OCI-LY7 (cell line): ENCODE measurements at regions not wholly inside any gene's neighbourhood (a gene's known extent, or its start where the extent isn't known, plus 50 kb on each side); places are given as distances from the start of the nearest gene placed in this dataset.
"Not testable (repeated sequence)": the region's sequence is repeated elsewhere in the genome, so short reads cannot be mapped to it uniquely, and the experiment has no call there.

Experiments
- BruUV-seq: library from RNA; stranded (reverse); fragments of 400-500 nt; replicated peaks from 2 replicates; lab custom pipeline; 2021; lab: Mats Ljungman, UMichigan
- CTCF ChIA-PET: fragments of 300-600 bp; sonication (Branson Sonifier 250); formaldehyde crosslinking; loops from one replicate; lab custom pipeline; 2022; ENCODE audit warnings: antibody characterized with exemption; ENCODE audit not compliant: unreplicated experiment; lab: Charles Lee
- POLR2A ChIA-PET: fragments of 300-600 bp; sonication (Branson Sonifier 250); formaldehyde crosslinking; loops from one replicate; lab custom pipeline; 2022; ENCODE audit warnings: antibody characterized with exemption; lab: Charles Lee
- DNase-seq: peaks from one replicate; pipeline ENCODE4 v3.0.0-alpha.2; 2015; ENCODE audit warnings: low spot score
- H2AFZ ChIP-seq: fragments of 200-600 bp; sonication (generic), shearing (Covaris generic); 2 replicates; pipeline ENCODE4 v1.6.1; 2014; ENCODE audit warnings: mild to moderate bottlenecking, antibody characterized with exemption, low read length, moderate library complexity
- H3K27ac ChIP-seq: fragments of 200-600 bp; sonication (generic); 2 replicates; pipeline ENCODE4 v1.5.1; 2014; ENCODE audit warnings: mixed run types, low read depth, mild to moderate bottlenecking, moderate library complexity, low read length, inconsistent platforms; ENCODE audit not compliant: poor library complexity, severe bottlenecking
- H3K36me3 ChIP-seq: fragments of 200-600 bp; sonication (generic); 2 replicates; pipeline ENCODE4 v1.6.1; 2014; ENCODE audit warnings: mild to moderate bottlenecking, antibody characterized with exemption, low read length, moderate library complexity, mixed read lengths; ENCODE audit not compliant: insufficient read depth
- H3K4me1 ChIP-seq: fragments of 200-600 bp; sonication (generic); 2 replicates; pipeline ENCODE4 v1.5.1; 2014; ENCODE audit warnings: mild to moderate bottlenecking, low read length; ENCODE audit not compliant: insufficient read depth, poor library complexity, severe bottlenecking
- H3K4me2 ChIP-seq: fragments of 200-600 bp; sonication (generic); 2 replicates; pipeline ENCODE4 v1.6.1; 2014; ENCODE audit warnings: mild to moderate bottlenecking, low read length
- H3K4me3 ChIP-seq: fragments of 200-600 bp; sonication (generic); 2 replicates; pipeline ENCODE4 v1.5.1; 2014; ENCODE audit warnings: mild to moderate bottlenecking, low read depth, low read length; ENCODE audit not compliant: poor library complexity, severe bottlenecking
- H3K79me2 ChIP-seq: fragments of 200-600 bp; sonication (generic); 2 replicates; pipeline ENCODE4 v1.6.1; 2016; ENCODE audit warnings: low read depth, mild to moderate bottlenecking, low read length, moderate library complexity, mixed read lengths; ENCODE audit not compliant: insufficient read depth
- H3K9me2 ChIP-seq: fragments of 200-600 bp; sonication (generic); 2 replicates; pipeline ENCODE4 v1.6.1; 2016; ENCODE audit warnings: mild to moderate bottlenecking, low read length, mixed read lengths; ENCODE audit not compliant: insufficient read depth
- H3K9me3 ChIP-seq: fragments of 200-600 bp; sonication (generic); 2 replicates; pipeline ENCODE4 v1.6.1; 2014; ENCODE audit warnings: mild to moderate bottlenecking, mixed run types, low read length, mixed read lengths
- H4K20me1 ChIP-seq: fragments of 200-600 bp; sonication (generic); 2 replicates; pipeline ENCODE4 v1.6.1; 2014; ENCODE audit warnings: mild to moderate bottlenecking, antibody characterized with exemption, low read length, moderate library complexity, mixed read lengths; ENCODE audit not compliant: insufficient read depth
- CTCF ChIP-seq: fragments of 200-600 bp; sonication (generic); conservative IDR thresholded peaks from 2 replicates; pipeline ENCODE4 v1.5.1; 2014; ENCODE audit warnings: mild to moderate bottlenecking, antibody characterized with exemption, low read length, moderate library complexity, mixed read lengths
- EZH2phosphoT487 ChIP-seq: fragments of 200-600 bp; sonication (generic); IDR thresholded peaks from 2 replicates; pipeline ENCODE4 v1.6.1; 2018; ENCODE audit warnings: low read depth, borderline replicate concordance, mild to moderate bottlenecking, mixed run types, antibody characterized with exemption, low read length, moderate library complexity, mixed read lengths
- intact Hi-C: fragments of 100-400 bp; cut with micrococcal nuclease; formaldehyde crosslinking; loops from one replicate; pipeline ENCODE4 v1.10.0; 2022; ENCODE audit not compliant: unreplicated experiment

DNA sequence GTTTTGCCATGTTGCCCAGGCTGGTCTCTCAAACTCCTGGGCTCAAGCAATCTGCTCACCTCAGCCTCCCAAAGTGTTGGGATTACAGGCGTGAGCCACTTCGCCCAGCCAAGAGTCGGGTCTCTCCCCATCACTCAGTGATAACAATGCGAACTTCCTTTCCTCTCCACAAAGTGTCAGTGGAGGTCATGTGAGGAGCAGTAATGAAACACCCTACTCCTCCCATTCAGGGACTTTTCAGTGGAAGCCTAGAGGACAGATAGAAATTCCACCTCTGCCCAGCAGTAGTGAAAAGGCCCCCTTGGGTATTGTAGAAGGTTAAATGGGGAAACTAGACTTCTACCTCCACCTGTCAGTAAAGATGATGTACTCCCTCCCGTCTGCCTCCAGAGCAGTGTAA is 141.9 kb upstream of the STK26 start:
- ChIA-PET CTCF (no interaction called here), POLR2A (no interaction called here)
- BruUV-seq, result no TSS peak
- DNase-seq, result no peak
- intact Hi-C loops, result no loop called here
- Histone ChIP-seq H3K9me2 (no peaks in the 10 kb centered on the region), H3K4me2 (no peak overlapping the region), H3K4me3 (no peak overlapping the region), H3K36me3 (no peaks in the 10 kb centered on the region), H4K20me1 (no peaks in the 10 kb centered on the region), H3K9me3 (no peaks in the 10 kb centered on the region), H2AFZ (no peak overlapping the region), H3K79me2 (no peaks in the 10 kb centered on the region), H3K4me1 (no peaks in the 10 kb centered on the region), H3K27ac (no peak overlapping the region)
- TF ChIP-seq CTCF (no peak), EZH2phosphoT487 (no peak)

GRCh38 chrX:131885042-131885441 is 138.1 kb upstream of the STK26 start:
- H3K4me3 ChIP-seq, DNase-seq, H3K4me2 ChIP-seq, POLR2A ChIA-PET, intact Hi-C loops, H2AFZ ChIP-seq, H3K9me2 ChIP-seq, H3K9me3 ChIP-seq, CTCF ChIA-PET, BruUV-seq, H3K4me1 ChIP-seq, H3K36me3 ChIP-seq, H3K27ac ChIP-seq, H3K79me2 ChIP-seq, H4K20me1 ChIP-seq: not testable (repeated sequence)

DNA sequence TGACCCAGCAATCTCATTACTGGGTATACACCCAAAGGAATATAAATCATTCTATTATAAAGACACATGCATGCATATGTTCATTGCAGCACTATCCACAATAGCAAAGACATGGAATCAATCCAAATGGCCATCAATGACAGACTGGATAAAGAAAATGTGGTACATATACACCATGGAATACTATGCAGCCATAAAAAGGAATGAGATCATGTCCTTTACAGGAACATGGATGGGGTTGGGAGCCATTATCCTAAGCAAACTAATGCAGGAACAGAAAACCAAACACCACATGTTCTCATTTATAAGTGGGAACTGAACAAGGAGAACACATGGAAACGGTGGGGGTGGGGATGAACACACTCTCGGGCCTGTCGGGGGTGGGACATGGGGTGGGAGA is 129.2 kb upstream of the STK26 start:
- POLR2A ChIA-PET, H4K20me1 ChIP-seq, BruUV-seq: not testable (repeated sequence)

DNA sequence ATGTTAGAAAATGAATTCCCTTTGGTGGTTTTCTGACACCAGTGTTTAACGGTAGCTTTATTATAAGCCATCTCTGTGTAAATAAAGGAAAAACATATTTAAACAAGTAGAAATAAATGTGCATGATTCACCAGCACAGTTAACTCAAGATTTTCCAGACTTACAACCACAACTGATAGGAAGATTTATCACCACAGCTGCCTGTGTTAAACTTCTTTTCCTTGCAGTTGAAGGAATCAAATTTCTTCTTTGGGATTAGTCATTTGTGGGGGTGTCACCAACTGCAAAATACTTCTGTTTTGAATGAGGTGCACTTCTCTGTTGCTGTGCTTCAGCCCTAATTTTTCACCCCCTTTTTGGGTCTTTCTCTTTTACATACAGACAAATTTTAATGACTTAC is 128.1 kb upstream of the STK26 start:
- no peaks in the 10 kb centered on the region for H3K4me1 ChIP-seq
- no peaks in the 10 kb centered on the region for H3K79me2 ChIP-seq
- H3K4me2 ChIP-seq, result no peak overlapping the region
- POLR2A ChIA-PET, result no interaction called here
- H3K4me3 ChIP-seq, result no peak overlapping the region
- no peaks in the 10 kb centered on the region for H4K20me1 ChIP-seq
- BruUV-seq, result no TSS peak
- no peak overlapping the region for H2AFZ ChIP-seq
- H3K9me3 ChIP-seq, result no peaks in the 10 kb centered on the region
- CTCF ChIA-PET, result no interaction called here
- no peak for TF ChIP-seq CTCF
- TF ChIP-seq EZH2phosphoT487, result no peak
- H3K36me3 ChIP-seq, result no peaks in the 10 kb centered on the region
- no peaks in the 10 kb centered on the region for H3K9me2 ChIP-seq
- DNase-seq, result no peak
- intact Hi-C loops, result no loop called here
- H3K27ac ChIP-seq, result no peak overlapping the region

More for the DNA sequence above, 129.2 kb upstream of the STK26 start:
- H3K36me3 ChIP-seq, H2AFZ ChIP-seq, H3K4me1 ChIP-seq, H3K27ac ChIP-seq, CTCF ChIA-PET, H3K4me3 ChIP-seq, H3K9me2 ChIP-seq, H3K79me2 ChIP-seq, H3K4me2 ChIP-seq, DNase-seq, intact Hi-C loops, H3K9me3 ChIP-seq: not testable (repeated sequence)
